ENCODE measurements at regions not wholly inside any gene's neighbourhood (a gene's known extent, or its start where the extent isn't known, plus 50 kb on each side); places are given as distances from the start of the nearest gene placed in this dataset.

DNA sequence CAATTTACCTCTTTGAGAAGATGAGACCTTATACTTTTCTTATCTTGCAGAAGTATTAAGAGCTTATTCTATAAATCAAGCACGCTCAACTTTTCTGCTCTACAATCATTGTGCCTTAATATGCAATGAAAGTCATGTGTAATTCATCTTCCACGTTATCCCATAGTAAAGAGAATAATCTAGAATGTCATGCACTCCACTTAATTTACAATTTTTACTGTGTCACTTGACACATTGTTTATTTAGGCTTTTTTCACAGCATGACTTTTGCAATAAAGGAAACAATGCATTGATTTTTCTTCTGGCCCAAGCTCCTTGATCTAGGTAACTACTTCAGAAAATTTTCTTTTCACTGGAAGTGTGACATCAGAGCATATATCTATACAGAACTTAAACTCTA lies 290.9 kb downstream of the HHIPL2 start (continued):
- TF ChIP-seq ZNF157 (tag by site-specific recombination; IDR thresholded peaks at IDR 0.05) (no peak), ZNF132 (tag by site-specific recombination; IDR thresholded peaks at IDR 0.05; ENCODE audit: borderline replicate concordance) (no peak), ZNF529 (tag by site-specific recombination; IDR thresholded peaks at IDR 0.05; ENCODE audit: insufficient replicate concordance) (no peak), ZNF138 (tag by site-specific recombination; IDR thresholded peaks at IDR 0.05; ENCODE audit: borderline replicate concordance) (no peak), PRDM2 (tag by site-specific recombination; IDR thresholded peaks at IDR 0.05; ENCODE audit: borderline replicate concordance) (no peak), ZNF24 (tag by site-specific recombination; IDR thresholded peaks at IDR 0.05) (no peak), ZNF274 (IDR thresholded peaks at IDR 0.05; ENCODE audit: low read length) (no peak), ZNF274 (tag by site-specific recombination; IDR thresholded peaks at IDR 0.05; ENCODE audit: borderline replicate concordance) (no peak), ZNF530 (tag by site-specific recombination; IDR thresholded peaks at IDR 0.05; ENCODE audit: low read depth) (no peak), ZNF202 (tag by site-specific recombination; IDR thresholded peaks at IDR 0.05; ENCODE audit: borderline replicate concordance) (no peak), ZBTB7A (tag by site-specific recombination; IDR thresholded peaks at IDR 0.05; ENCODE audit: low read depth) (0 out of 2 replicates have a peak, but pooled peaks have one; percentile 33), GFI1B (tag by site-specific recombination; IDR thresholded peaks at IDR 0.05) (peak; percentile 69), ZNF561 (tag by site-specific recombination; IDR thresholded peaks at IDR 0.05; ENCODE audit: borderline replicate concordance) (peak; percentile 55; the same call in 1 of the 2 replicates), GLIS2 (tag by site-specific recombination; IDR thresholded peaks at IDR 0.05) (no peak), ZNF366 (tag by site-specific recombination; conservative IDR thresholded peaks at IDR 0.05) (0 out of 2 replicates have a peak, but pooled peaks have one; percentile 19), MZF1 (tag by site-specific recombination; IDR thresholded peaks at IDR 0.05; ENCODE audit: borderline replicate concordance) (no peak), ZNF76 (tag by site-specific recombination; IDR thresholded peaks at IDR 0.05; ENCODE audit: borderline replicate concordance, low read depth) (no peak), ZNF747 (tag by site-specific recombination; IDR thresholded peaks at IDR 0.05) (no peak), ATF2 (tag by site-specific recombination; IDR thresholded peaks at IDR 0.05; ENCODE audit: low read depth) (peak; percentile 78), OSR2 (tag by site-specific recombination; IDR thresholded peaks at IDR 0.05) (peak; percentile 94), KLF8 (tag by site-specific recombination; IDR thresholded peaks at IDR 0.05) (peak; percentile 44; the same call in 1 of the 2 replicates), PRDM1 (tag by site-specific recombination; IDR thresholded peaks at IDR 0.05) (no peak), ZNF768 (tag by site-specific recombination; IDR thresholded peaks at IDR 0.05) (no peak)
- TF ChIP-seq, protein P1, sequence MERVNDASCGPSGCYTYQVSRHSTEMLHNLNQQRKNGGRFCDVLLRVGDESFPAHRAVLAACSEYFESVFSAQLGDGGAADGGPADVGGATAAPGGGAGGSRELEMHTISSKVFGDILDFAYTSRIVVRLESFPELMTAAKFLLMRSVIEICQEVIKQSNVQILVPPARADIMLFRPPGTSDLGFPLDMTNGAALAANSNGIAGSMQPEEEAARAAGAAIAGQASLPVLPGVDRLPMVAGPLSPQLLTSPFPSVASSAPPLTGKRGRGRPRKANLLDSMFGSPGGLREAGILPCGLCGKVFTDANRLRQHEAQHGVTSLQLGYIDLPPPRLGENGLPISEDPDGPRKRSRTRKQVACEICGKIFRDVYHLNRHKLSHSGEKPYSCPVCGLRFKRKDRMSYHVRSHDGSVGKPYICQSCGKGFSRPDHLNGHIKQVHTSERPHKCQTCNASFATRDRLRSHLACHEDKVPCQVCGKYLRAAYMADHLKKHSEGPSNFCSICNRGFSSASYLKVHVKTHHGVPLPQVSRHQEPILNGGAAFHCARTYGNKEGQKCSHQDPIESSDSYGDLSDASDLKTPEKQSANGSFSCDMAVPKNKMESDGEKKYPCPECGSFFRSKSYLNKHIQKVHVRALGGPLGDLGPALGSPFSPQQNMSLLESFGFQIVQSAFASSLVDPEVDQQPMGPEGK (tag by site-specific recombination; IDR thresholded peaks at IDR 0.05) = no peak
- TF ChIP-seq, protein P2, sequence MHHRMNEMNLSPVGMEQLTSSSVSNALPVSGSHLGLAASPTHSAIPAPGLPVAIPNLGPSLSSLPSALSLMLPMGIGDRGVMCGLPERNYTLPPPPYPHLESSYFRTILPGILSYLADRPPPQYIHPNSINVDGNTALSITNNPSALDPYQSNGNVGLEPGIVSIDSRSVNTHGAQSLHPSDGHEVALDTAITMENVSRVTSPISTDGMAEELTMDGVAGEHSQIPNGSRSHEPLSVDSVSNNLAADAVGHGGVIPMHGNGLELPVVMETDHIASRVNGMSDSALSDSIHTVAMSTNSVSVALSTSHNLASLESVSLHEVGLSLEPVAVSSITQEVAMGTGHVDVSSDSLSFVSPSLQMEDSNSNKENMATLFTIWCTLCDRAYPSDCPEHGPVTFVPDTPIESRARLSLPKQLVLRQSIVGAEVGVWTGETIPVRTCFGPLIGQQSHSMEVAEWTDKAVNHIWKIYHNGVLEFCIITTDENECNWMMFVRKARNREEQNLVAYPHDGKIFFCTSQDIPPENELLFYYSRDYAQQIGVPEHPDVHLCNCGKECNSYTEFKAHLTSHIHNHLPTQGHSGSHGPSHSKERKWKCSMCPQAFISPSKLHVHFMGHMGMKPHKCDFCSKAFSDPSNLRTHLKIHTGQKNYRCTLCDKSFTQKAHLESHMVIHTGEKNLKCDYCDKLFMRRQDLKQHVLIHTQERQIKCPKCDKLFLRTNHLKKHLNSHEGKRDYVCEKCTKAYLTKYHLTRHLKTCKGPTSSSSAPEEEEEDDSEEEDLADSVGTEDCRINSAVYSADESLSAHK (tag by site-specific recombination; IDR thresholded peaks at IDR 0.05) = peak; percentile 81
- TF ChIP-seq, protein P3, sequence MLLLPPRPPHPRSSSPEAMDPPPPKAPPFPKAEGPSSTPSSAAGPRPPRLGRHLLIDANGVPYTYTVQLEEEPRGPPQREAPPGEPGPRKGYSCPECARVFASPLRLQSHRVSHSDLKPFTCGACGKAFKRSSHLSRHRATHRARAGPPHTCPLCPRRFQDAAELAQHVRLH (tag by site-specific recombination; IDR thresholded peaks at IDR 0.05) = 0 out of 2 replicates have a peak, but pooled peaks have one; percentile 44
- TF ChIP-seq, protein P4, sequence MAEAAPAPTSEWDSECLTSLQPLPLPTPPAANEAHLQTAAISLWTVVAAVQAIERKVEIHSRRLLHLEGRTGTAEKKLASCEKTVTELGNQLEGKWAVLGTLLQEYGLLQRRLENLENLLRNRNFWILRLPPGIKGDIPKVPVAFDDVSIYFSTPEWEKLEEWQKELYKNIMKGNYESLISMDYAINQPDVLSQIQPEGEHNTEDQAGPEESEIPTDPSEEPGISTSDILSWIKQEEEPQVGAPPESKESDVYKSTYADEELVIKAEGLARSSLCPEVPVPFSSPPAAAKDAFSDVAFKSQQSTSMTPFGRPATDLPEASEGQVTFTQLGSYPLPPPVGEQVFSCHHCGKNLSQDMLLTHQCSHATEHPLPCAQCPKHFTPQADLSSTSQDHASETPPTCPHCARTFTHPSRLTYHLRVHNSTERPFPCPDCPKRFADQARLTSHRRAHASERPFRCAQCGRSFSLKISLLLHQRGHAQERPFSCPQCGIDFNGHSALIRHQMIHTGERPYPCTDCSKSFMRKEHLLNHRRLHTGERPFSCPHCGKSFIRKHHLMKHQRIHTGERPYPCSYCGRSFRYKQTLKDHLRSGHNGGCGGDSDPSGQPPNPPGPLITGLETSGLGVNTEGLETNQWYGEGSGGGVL (tag by site-specific recombination; IDR thresholded peaks at IDR 0.05) = peak; percentile 39

All from HEK293 (cell line).